Neural progenitor cell (in vitro differentiated cells): ENCODE measurements at regions not wholly inside any gene's neighbourhood (a gene's known extent, or its start where the extent isn't known, plus 50 kb on each side); places are given as distances from the start of the nearest gene placed in this dataset.
A peak's percentile ranks its signal among the peaks of the same experiment; 100 is the strongest.

ENCODE experiments used
- DNase-seq: peaks from one replicate; pipeline ENCODE4 v3.0.0-alpha.2; 2016; ENCODE audit warnings: low spot score
- H2AFZ ChIP-seq: fragments of 200-600 bp; sonication (generic); replicated peaks from 2 replicates; pipeline ENCODE4 v1.6.1; 2016; ENCODE audit warnings: antibody characterized with exemption
- H3F3A ChIP-seq: fragments of 200-600 bp; sonication (generic); 2 replicates; pipeline ENCODE4 v1.6.1; 2016; ENCODE audit warnings: antibody characterized with exemption, low read depth
- H3K27ac ChIP-seq: fragments of 200-600 bp; sonication (generic); 2 replicates; pipeline ENCODE4 v1.5.1; 2016; ENCODE audit warnings: mild to moderate bottlenecking
- H3K27me3 ChIP-seq: fragments of 200-600 bp; sonication (generic); 2 replicates; pipeline ENCODE4 v1.6.1; 2016; ENCODE audit warnings: mild to moderate bottlenecking, moderate library complexity
- H3K36me3 ChIP-seq: fragments of 200-600 bp; sonication (generic); 2 replicates; pipeline ENCODE4 v1.5.1; 2016
- H3K4me1 ChIP-seq: fragments of 200-600 bp; sonication (generic); 2 replicates; pipeline ENCODE4 v1.6.1; 2016; ENCODE audit warnings: mixed run types
- H3K4me2 ChIP-seq: fragments of 200-600 bp; sonication (generic); 2 replicates; pipeline ENCODE4 v1.6.1; 2016
- H3K4me3 ChIP-seq: fragments of 200-600 bp; sonication (generic); 2 replicates; pipeline ENCODE4 v1.5.1; 2016
- H3K79me2 ChIP-seq: fragments of 200-600 bp; sonication (generic); 2 replicates; pipeline ENCODE4 v1.6.1; 2016; ENCODE audit warnings: low read depth
- H3K9ac ChIP-seq: fragments of 200-600 bp; sonication (generic); 2 replicates; pipeline ENCODE4 v1.6.1; 2016
- H3K9me3 ChIP-seq: fragments of 200-600 bp; sonication (generic); 2 replicates; pipeline ENCODE4 v1.5.1; 2016; ENCODE audit warnings: low read depth
- H4K20me1 ChIP-seq: fragments of 200-600 bp; sonication (generic); 2 replicates; pipeline ENCODE4 v1.6.1; 2016; ENCODE audit warnings: low read depth
- H3K27ac Mint-ChIP-seq: 3 replicates; pipeline ENCODE4 v1.8.0; 2021; ENCODE audit warnings: mixed read lengths
- H3K27me3 Mint-ChIP-seq: 2 replicates; pipeline ENCODE4 v1.8.0; 2022; ENCODE audit warnings: low read depth, mild to moderate bottlenecking, inconsistent platforms, moderate library complexity, mixed read lengths; ENCODE audit not compliant: insufficient read depth
- H3K36me3 Mint-ChIP-seq: 3 replicates; pipeline ENCODE4 v1.8.0; 2021; ENCODE audit warnings: mixed read lengths
- H3K4me1 Mint-ChIP-seq: 3 replicates; pipeline ENCODE4 v1.8.0; 2021; ENCODE audit warnings: mixed read lengths
- H3K4me3 Mint-ChIP-seq: 3 replicates; pipeline ENCODE4 v1.8.0; 2021; ENCODE audit warnings: mild to moderate bottlenecking, moderate library complexity, mixed read lengths
- H3K9me3 Mint-ChIP-seq: 3 replicates; pipeline ENCODE4 v1.8.0; 2020; ENCODE audit warnings: mixed read lengths
- EZH2 ChIP-seq: fragments of 200-600 bp; sonication (generic); IDR thresholded peaks from 2 replicates; pipeline ENCODE4 v1.6.1; 2017; ENCODE audit warnings: antibody characterized with exemption, mild to moderate bottlenecking, moderate library complexity
- EZH2phosphoT487 ChIP-seq: fragments of 200-600 bp; sonication (generic); IDR thresholded peaks from 2 replicates; pipeline ENCODE4 v1.6.1; 2017; ENCODE audit warnings: antibody characterized with exemption
- TF ChIP-seq, protein P1 (sequence below): fragments of 200-600 bp; sonication (generic); IDR thresholded peaks from 2 replicates; pipeline ENCODE4 v1.5.1; 2017; ENCODE audit warnings: antibody characterized with exemption, mild to moderate bottlenecking

DNA sequence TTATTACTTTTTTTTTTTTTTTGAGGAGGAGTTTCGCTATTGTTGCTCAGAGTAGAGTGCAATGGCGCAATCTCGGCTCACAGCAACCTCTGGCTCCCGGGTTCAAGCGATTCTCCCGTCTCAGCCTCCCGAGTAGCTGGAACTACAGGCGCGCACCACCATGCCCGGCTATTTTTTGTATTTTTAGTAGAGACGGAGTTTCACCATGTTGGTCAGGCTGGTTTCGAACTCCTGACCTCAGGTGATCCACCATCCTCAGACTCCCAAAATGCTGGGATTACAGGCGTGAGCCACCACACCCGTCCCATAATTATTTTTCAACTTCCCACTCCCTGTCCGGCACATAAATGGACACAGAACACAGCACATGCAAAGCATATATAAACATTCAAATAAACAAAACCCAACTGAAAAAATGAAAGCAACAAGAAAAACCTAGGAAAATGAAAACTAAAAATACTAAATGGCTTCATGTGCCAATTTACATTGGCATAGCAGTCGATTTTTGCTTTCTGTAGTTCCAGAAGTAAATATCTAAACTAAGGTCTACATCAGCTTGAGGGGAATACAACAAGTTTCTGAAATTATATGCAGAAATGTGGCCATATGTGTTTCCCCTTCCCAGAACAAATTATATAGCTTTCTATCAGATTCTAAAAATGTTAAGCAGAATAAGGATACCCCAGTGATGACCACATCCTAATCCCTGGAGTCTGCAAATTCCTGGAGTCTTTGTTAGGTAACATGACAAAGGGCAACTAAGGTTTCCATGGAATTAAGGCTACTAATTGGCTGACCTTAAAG is 113.9 kb downstream of the HFE start:
- no peaks in the 10 kb centered on the region for H3K9me3 Mint-ChIP-seq
- peaks cover 33% of the 10 kb centered on the region for H3K4me1 Mint-ChIP-seq
- DNase-seq, result peak; percentile 68
- H4K20me1 ChIP-seq, result peaks cover 33% of the 10 kb centered on the region
- no peaks in the 10 kb centered on the region for H3K36me3 Mint-ChIP-seq
- H3K27me3 Mint-ChIP-seq, result peaks cover 8% of the 10 kb centered on the region
- H3F3A ChIP-seq, result peaks cover 93% of the 10 kb centered on the region
- H3K79me2 ChIP-seq, result peaks cover 53% of the 10 kb centered on the region
- TF ChIP-seq EZH2phosphoT487, result no peak
- no peak for TF ChIP-seq EZH2
- TF ChIP-seq, protein P1, sequence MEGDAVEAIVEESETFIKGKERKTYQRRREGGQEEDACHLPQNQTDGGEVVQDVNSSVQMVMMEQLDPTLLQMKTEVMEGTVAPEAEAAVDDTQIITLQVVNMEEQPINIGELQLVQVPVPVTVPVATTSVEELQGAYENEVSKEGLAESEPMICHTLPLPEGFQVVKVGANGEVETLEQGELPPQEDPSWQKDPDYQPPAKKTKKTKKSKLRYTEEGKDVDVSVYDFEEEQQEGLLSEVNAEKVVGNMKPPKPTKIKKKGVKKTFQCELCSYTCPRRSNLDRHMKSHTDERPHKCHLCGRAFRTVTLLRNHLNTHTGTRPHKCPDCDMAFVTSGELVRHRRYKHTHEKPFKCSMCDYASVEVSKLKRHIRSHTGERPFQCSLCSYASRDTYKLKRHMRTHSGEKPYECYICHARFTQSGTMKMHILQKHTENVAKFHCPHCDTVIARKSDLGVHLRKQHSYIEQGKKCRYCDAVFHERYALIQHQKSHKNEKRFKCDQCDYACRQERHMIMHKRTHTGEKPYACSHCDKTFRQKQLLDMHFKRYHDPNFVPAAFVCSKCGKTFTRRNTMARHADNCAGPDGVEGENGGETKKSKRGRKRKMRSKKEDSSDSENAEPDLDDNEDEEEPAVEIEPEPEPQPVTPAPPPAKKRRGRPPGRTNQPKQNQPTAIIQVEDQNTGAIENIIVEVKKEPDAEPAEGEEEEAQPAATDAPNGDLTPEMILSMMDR, result no peak
- peak overlapping the region; percentile 94 for H3K27ac Mint-ChIP-seq
- H3K4me3 Mint-ChIP-seq, result peak overlapping the region; percentile 77
- peak overlapping the region; percentile 87 for H3K4me2 ChIP-seq
- H3K9me3 ChIP-seq, result no peaks in the 10 kb centered on the region
- H3K4me3 ChIP-seq, result peak overlapping the region; percentile 82
- no peak overlapping the region for H3K9ac ChIP-seq
- H3K27me3 ChIP-seq, result no peaks in the 10 kb centered on the region
- peaks cover 33% of the 10 kb centered on the region for H3K4me1 ChIP-seq
- H2AFZ ChIP-seq, result no peak overlapping the region
- H3K36me3 ChIP-seq, result no peaks in the 10 kb centered on the region
- H3K27ac ChIP-seq, result peak overlapping the region; percentile 86

DNA sequence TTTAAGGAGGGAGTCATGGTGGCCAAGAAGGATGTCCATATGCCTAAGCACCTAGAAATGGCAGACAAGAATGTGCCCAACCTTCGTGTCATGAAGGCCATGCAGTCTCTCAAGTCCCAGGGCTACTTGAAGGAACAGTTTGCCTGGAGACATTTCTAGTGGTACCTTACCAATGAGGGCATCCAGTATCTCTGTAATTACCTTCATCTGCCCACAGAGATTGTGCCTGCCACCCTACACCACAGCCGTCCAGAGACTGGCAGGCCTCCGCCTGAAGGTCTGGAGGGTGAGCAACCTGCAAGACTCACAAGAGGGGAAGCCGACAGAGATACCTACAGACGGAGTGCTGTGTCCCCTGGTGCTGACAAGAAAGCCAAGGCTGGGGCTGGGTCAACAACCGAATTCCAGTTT is 115.0 kb downstream of the HFE start:
- Mint-ChIP-seq H3K4me3 (peak overlapping the region; percentile 52), H3K9me3 (no peaks in the 10 kb centered on the region), H3K27ac (peak overlapping the region; percentile 96), H3K4me1 (peaks cover 33% of the 10 kb centered on the region), H3K27me3 (peaks cover 8% of the 10 kb centered on the region), H3K36me3 (no peaks in the 10 kb centered on the region)
- Histone ChIP-seq H3K4me2 (no peak overlapping the region), H3K79me2 (peaks cover 53% of the 10 kb centered on the region), H3K9ac (no peak overlapping the region), H3K4me3 (no peak overlapping the region), H3K4me1 (peaks cover 40% of the 10 kb centered on the region), H3K27ac (no peak overlapping the region), H3K36me3 (no peaks in the 10 kb centered on the region), H3K9me3 (no peaks in the 10 kb centered on the region), H3K27me3 (no peaks in the 10 kb centered on the region), H3F3A (peaks cover 92% of the 10 kb centered on the region), H4K20me1 (peaks cover 23% of the 10 kb centered on the region), H2AFZ (no peak overlapping the region)
- TF ChIP-seq, protein P1, result no peak
- TF ChIP-seq EZH2phosphoT487 (no peak), EZH2 (no peak)
- no peak for DNase-seq

DNA sequence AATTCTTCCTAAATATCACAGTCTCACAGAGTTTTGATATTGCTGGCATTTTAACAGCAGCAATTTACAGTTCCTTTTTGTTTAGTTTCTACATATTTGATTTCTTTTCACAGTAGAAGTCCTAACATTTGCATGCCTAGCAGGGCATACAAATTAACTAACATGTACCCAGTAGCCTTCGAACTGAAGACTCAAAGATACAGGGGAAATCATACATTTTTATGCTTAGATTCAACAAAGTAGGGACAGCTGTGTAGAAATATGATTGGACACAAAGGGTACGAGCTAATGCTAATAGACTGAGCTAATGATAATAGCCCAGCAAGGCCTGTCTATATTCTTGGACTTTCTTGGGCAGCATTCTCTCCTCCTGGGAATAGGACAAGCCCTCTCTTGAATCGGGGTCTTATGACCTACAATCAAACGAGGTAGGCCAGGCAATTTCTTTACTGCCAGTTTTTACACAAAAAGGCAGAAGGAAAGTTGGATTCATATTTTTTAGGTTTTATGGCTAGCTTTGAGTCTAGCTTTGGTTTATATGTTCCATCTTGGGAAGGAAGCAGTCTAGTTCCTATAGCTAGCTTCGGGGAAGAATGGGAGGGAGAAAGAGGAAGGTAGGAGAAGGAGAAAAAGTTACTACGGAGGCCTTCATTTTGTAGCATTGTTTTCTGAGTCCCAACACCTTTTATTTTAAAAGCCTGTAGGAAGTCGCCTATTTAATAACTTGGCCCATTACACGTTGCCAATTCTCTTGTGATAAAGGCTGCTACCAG is 115.8 kb downstream of the HFE start:
- H4K20me1 ChIP-seq, result peaks cover 15% of the 10 kb centered on the region
- H3K4me1 ChIP-seq, result peaks cover 45% of the 10 kb centered on the region
- no peak for DNase-seq
- no peak overlapping the region for H2AFZ ChIP-seq
- H3F3A ChIP-seq, result peaks cover 90% of the 10 kb centered on the region
- H3K9me3 ChIP-seq, result no peaks in the 10 kb centered on the region
- H3K27ac Mint-ChIP-seq, result peak overlapping the region; percentile 88
- peaks cover 45% of the 10 kb centered on the region for H3K79me2 ChIP-seq
- no peaks in the 10 kb centered on the region for H3K27me3 ChIP-seq
- peaks cover 8% of the 10 kb centered on the region for H3K27me3 Mint-ChIP-seq
- TF ChIP-seq EZH2phosphoT487, result no peak
- no peak for TF ChIP-seq EZH2
- TF ChIP-seq, protein P1, result no peak
- H3K36me3 Mint-ChIP-seq, result no peaks in the 10 kb centered on the region
- peak overlapping the region; percentile 96 for H3K27ac ChIP-seq
- H3K9me3 Mint-ChIP-seq, result no peaks in the 10 kb centered on the region
- H3K4me3 ChIP-seq, result peak overlapping the region; percentile 78
- no peaks in the 10 kb centered on the region for H3K36me3 ChIP-seq
- peak overlapping the region; percentile 82 for H3K4me2 ChIP-seq
- peaks cover 33% of the 10 kb centered on the region for H3K4me1 Mint-ChIP-seq
- no peak overlapping the region for H3K9ac ChIP-seq
- no peak overlapping the region for H3K4me3 Mint-ChIP-seq
